GM19372 (cell line): ENCODE measurements at regions not wholly inside any gene's neighbourhood (a gene's known extent, or its start where the extent isn't known, plus 50 kb on each side); places are given as distances from the start of the nearest gene placed in this dataset.
"Not testable (repeated sequence)": the region's sequence is repeated elsewhere in the genome, so short reads cannot be mapped to it uniquely, and the experiment has no call there.

Experiments
- ATAC-seq: cut with Tn5 transposase; IDR thresholded peaks from one replicate; pipeline ENCODE4 v1.9.1; 2021; ENCODE audit warnings: mild to moderate bottlenecking, low read depth, moderate library complexity; ENCODE audit not compliant: unreplicated experiment

GRCh38 chr2:132220589-132220988 lies 58.8 kb upstream of the ANKRD30BL start:
- not testable (repeated sequence) for ATAC-seq

- ATAC-seq, result not testable (repeated sequence)
Measured at GRCh38 chr2:132221886-132222285, 60.1 kb upstream of the ANKRD30BL start.

GRCh38 chr2:132252191-132252893 lies 90.6 kb upstream of the ANKRD30BL start:
- ATAC-seq, result no peak

- no peak for ATAC-seq
Measured at GRCh38 chr2:132252894-132253264, 91.1 kb upstream of the ANKRD30BL start.

GRCh38 chr2:132253496-132254305 lies 91.9 kb upstream of the ANKRD30BL start:
- no peak for ATAC-seq

- not testable (repeated sequence) for ATAC-seq
Measured at GRCh38 chr2:132254306-132254919, 92.7 kb upstream of the ANKRD30BL start.

- no peak for ATAC-seq
Measured at GRCh38 chr2:132255714-132256113, 94.0 kb upstream of the ANKRD30BL start.

GRCh38 chr2:132256251-132256902 lies 94.6 kb upstream of the ANKRD30BL start:
- no peak for ATAC-seq

GRCh38 chr2:132256903-132257300 lies 95.2 kb upstream of the ANKRD30BL start:
- not testable (repeated sequence) for ATAC-seq

- not testable (repeated sequence) for ATAC-seq
Measured at GRCh38 chr2:132257301-132258171, 95.8 kb upstream of the ANKRD30BL start.

GRCh38 chr2:132259276-132259675 lies 97.5 kb upstream of the ANKRD30BL start:
- not testable (repeated sequence) for ATAC-seq

GRCh38 chr2:132265595-132265994 lies 103.8 kb upstream of the ANKRD30BL start:
- not testable (repeated sequence) for ATAC-seq

- ATAC-seq, result no peak
Measured at GRCh38 chr2:132267105-132267497, 105.3 kb upstream of the ANKRD30BL start.

- ATAC-seq, result not testable (repeated sequence)
Measured at GRCh38 chr2:132267498-132268283, 105.9 kb upstream of the ANKRD30BL start.

GRCh38 chr2:132268284-132268976 lies 106.7 kb upstream of the ANKRD30BL start:
- not testable (repeated sequence) for ATAC-seq

GRCh38 chr2:132268977-132269523 lies 107.3 kb upstream of the ANKRD30BL start:
- ATAC-seq, result no peak

- ATAC-seq, result no peak
Measured at GRCh38 chr2:132270255-132270654, 108.5 kb upstream of the ANKRD30BL start.

GRCh38 chr2:132270981-132271546 lies 109.3 kb upstream of the ANKRD30BL start:
- ATAC-seq, result no peak
